NCI-H1417 treated with DMSO at 0.1 percent for 48 hours (cell line): ENCODE measurements at regions not wholly inside any gene's neighbourhood (a gene's known extent, or its start where the extent isn't known, plus 50 kb on each side); places are given as distances from the start of the nearest gene placed in this dataset.

Experiments
- DNase-seq: peaks from one replicate; lab custom pipeline; 2025; lab: John Stamatoyannopoulos, UW

DNA sequence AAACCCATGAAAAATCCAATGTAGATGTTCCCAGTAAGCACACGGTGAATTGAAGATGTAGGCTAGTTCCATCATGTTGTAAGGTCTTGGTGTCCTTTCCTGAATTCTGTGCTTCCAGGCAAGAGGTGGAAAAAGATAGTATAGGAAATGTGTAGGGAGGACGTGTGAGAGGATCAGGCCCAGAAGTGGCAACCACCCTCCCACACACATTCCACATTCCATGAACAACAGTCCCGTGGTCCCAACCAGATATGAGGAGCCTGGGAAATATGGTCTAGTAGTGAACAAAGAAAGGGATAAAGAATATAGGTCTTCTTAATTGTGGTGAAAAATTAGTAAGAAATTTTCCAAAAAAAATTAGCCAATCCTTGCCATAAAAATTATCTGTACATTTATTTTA lies 1254.2 kb upstream of the SLC10A2 start:
- DNase-seq, result no peak

DNA sequence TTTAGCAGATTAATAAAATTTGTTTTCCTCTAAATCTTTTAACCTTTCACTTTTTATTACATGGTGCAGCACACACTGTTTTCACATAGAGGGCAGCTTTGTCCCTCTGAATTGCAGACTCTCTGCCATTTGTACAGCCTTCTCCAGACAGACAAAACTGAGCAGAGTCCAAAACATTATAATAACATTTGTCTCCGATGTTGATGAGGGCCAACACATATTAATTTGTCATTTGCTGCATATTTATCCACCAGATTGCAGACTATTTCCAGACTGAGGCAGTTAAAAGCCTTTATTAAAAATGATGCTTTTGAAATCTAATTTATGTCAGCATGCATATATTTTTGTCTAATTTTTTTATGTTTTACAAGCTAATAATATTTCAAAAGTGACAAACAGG lies 1251.9 kb upstream of the SLC10A2 start:
- DNase-seq, result no peak

- DNase-seq, result no peak
These were observed 1249.4 kb upstream of the SLC10A2 start for GRCh38 chr13:104315606-104316005.

DNA sequence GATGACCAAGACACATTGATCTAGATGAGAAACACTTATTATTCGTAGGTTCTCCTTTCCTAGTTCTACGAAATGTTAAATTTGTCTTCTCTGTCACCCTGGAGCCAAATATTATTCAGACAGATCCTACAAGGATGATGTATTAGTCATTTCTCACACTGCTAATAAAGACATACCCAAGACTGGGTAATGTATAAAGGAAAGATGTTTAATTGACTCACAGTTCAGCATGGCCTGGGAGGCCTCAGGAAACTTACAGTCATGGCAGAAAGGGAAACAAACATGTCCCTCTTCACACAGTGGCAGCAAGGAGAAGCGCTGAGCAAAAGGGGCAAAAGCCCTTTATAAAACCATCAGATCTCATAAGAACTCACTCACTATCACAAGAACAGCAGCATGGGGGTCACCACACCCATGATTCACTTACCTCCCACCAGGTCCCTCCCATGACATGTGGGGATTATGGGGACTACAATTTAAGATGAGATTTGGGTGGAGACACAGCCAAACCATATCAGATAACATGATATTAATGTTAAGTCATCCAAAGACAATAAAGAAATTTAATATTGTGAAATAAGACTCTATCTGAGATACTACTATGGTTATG lies 1248.8 kb upstream of the SLC10A2 start:
- DNase-seq, result no peak

DNA sequence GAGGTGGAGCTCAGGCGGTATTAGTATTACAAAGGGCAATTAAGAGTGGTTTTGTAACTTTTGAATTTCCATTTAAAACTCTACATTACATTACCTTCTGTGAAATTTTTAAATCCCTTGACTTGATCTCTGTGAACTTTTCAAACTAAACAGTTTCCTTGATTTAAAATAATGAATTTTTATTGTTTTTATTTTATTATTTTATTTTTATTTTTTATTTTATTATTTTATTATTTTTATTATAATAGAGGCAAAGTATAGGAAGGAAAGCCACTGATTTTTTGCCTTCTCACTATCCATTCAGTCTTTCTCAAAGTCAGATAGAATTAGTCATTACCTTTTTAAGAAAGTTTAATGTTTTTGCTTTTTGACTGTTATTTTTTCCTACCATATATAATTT lies 1248.1 kb upstream of the SLC10A2 start:
- DNase-seq, result no peak

GRCh38 chr13:104310861-104311260 lies 1244.6 kb upstream of the SLC10A2 start:
- DNase-seq, result no peak

DNA sequence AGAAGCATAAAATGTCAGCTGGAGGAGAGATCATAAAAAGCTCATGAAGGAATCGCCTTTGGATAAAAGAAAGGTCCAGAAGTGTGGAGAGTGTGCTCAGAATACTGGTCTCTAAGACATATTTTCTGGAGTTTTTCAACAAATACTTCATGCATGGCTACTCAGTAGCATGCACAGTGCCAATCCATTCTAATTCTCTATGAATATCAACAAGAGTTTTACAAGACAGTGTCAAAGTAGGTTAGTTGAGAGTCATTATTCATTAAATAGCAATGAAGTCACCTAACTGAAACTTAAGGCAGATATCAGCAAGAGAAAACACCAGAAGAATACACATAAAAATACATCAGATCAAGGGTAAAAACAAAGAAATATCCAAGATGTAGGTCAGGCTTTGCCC lies 1243.2 kb upstream of the SLC10A2 start:
- no peak for DNase-seq

GRCh38 chr13:104301171-104301975 lies 1235.2 kb upstream of the SLC10A2 start:
- DNase-seq, result no peak

DNA sequence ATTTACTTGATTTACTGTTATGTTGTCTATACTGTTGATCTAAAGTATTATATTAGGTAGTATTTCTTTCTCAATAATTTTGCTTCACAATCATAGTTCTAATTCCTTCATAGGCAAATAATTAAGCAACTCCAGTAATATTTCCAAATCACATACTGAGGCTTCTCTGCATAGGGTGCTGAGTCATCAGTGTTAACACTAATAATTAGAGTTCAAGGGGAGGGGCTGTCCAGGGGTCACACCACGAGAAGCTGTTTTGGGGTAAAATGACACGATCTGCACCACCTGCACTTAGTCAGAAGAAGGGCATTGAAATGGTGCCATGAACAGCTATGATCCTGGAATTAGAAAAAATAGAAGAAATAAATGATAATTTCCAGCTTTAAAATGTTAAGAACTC lies 1230.9 kb upstream of the SLC10A2 start:
- no peak for DNase-seq

DNA sequence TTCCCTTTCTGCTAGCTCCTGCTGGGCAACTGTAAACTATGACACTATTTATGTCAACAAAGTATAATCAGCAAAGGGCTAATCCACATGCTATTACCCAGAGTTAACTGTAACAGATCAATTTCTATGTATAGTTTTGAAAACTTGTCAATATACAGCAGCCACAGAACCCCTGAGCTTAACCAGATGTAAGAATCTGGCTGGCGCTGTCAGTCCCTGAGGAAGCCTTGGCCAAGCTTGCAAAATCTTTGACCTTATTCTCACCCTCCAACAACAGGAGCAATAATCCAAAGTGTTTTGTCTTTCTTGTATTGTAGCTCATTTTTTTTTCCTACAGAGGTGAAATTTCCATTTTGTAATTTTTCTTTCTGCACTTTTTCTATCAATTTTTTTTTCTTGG lies 1230.1 kb upstream of the SLC10A2 start:
- no peak for DNase-seq

- DNase-seq, result no peak
These were observed 1229.3 kb upstream of the SLC10A2 start for GRCh38 chr13:104295537-104295936.

DNA sequence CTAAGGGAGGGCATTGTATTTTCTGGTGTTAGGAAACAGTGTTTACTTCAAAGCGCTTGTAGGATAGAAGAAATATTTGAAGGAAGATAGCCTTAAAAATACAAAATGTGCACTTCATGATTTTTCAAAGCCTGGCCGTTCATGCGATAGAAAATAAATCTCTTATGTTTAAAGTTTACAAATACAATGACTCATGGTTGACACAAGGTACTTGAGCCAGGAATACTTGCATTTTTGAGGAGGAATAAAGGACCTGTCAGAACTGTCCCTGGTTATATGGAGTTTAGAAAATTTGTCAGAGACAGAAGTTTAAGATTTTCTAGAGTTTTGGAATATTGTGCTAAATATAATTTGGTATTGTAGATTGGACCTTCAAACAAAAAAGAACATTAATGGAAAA lies 1223.2 kb upstream of the SLC10A2 start:
- no peak for DNase-seq

DNA sequence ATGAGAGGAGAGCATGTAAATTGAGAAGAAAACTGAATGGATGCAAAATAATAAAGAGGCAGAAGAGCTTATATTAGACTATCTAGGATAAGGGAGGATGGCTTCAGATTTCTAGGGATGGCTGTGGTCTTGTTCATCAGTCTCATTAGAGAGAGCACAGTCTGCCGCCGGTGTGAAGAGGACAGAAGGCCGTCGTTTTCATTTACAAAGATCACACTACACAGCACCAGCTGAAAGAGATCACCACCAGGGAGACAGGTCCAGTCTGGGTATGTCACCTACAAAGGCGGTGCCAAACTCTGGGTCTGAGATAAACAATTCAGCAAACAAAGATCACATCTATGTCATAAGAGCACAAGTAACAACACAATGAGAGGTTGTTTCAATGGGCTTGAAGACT lies 1222.3 kb upstream of the SLC10A2 start:
- DNase-seq, result no peak

DNA sequence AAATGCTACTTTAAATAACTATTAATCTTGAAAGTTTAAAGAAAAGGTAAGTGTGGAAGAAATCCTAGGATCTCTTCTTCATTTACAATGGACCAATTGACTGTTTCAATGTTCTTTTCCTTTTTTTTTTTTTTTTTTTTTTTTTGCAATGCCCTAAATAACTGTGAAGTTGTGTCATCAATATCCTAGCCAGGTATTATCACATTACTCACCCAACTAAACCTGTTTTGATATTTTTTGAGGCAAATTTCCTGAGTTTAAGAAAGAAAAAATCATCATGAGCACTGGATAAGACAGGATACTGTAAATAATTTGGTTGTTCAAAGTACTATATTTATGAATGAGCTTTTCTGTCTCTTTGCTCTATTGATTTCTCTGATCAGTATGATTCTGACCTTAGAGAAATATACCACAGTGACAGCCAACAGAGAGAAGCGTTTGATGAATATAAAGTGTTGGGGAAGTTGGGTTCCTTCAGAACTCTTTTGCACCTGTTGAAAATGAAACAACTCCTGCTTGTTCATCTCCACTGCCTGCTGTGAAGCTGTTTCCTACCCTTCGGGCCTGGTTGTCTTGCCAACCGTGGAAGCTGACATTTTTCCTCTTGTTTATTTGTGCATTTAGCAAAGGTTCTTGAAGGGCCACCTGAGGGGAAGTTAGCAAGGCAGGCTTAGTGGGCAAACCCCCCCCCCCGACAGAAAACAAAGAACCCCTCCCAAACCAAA lies 1220.5 kb upstream of the SLC10A2 start:
- peak; percentile 52 for DNase-seq

- DNase-seq, result no peak
These were observed 1215.7 kb upstream of the SLC10A2 start for GRCh38 chr13:104281910-104282309.

DNA sequence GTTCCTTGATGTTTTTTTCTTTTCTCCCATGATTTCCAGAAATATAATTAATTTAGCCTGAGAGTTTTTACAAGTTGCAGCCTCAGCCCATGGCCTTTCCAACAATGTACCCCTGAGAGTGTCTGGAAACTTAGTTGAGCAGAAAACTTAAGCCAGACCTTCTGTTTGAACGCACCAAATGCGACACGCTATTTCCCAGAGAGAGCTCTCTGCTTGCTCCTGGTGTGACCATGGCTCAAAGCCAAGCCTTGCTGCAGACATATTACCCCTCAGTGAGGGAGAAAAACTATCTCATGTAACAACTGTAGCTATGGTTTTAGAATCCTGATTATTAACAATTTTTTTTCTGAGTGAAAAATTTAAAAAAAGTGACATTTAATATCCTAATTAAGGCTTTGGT lies 1204.5 kb upstream of the SLC10A2 start:
- no peak for DNase-seq

GRCh38 chr13:104267206-104267811 lies 1201.1 kb upstream of the SLC10A2 start:
- DNase-seq, result no peak

GRCh38 chr13:104256701-104257100 lies 1190.5 kb upstream of the SLC10A2 start:
- no peak for DNase-seq

DNA sequence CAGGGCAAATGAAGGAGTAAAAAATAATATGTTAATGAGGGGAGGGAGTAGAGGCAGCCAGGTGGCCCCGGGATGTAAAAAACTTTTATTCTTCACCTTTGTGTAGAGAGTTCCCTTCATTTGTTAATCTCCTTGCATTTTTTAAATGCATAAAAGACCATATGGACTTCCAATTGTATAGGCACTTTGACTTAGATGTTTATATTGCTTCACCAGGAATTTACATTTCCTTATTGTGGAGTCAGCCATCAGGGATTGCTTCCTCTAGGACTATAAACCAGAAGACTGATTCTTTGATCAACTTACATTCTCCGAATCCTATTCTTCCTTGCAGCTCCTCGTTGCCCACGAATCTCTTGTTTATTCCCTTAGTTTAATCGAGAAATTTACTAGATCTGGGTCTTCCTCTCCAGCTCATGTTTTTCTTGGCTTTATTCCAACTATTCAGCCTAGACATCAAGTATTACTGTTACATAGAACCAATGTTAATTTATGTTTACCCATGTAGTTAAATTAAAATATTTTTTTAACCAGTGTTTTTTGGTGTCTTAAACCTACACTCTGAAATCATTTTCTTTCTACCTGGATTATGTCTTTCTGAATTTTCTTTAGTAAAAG lies 1187.0 kb upstream of the SLC10A2 start:
- no peak for DNase-seq

DNA sequence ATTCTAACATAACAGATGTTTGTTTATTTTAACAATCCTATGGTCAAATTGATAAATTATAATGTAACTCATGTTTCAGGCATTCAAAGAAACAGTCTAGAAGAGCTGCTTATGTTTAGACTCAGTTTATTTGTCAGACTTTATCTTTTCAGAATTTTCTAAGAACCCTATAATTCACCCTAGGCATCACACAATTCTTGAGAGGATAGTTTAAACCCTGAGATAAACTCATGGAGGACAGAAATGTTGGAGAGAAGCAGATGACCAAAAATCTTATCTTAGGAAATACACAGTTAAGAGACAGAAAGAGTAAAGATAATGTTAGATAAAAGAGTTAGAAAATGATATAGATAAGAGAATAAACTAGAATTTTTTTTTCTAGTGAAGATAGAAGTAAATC lies 1185.7 kb upstream of the SLC10A2 start:
- DNase-seq, result no peak

GRCh38 chr13:104246955-104247354 lies 1180.7 kb upstream of the SLC10A2 start:
- no peak for DNase-seq

DNA sequence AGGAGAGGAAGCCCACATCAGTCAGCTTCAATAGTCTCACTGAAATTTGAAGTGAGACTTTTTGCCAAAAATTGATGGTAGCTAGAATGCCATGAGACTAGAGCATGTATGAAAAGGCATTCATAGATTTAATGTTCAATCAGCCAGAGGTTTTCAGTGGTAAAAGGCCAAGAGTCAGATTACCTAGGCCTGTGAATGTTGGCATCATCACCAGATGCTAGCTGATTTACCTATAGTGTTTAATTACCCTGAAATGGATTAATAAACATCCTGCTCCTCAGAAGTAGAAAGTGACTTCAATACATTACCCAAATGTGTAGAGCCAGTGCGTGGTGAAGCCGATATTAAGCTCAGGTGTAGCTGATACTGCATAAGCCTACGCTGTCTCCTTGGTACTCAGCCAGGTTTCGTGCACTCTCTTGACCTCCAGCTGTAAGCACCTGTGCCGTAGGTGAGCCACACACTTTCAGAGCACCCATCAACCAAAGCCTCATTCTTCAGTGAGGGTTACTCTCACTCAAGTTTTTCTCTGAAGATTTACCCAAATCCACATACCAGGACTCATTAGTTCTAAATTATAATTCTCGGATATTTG lies 1140.3 kb upstream of the SLC10A2 start:
- DNase-seq, result no peak
